Endothelial cell (in vitro differentiated cells): ENCODE measurements at regions not wholly inside any gene's neighbourhood (a gene's known extent, or its start where the extent isn't known, plus 50 kb on each side); places are given as distances from the start of the nearest gene placed in this dataset.
"Not testable (repeated sequence)": the region's sequence is repeated elsewhere in the genome, so short reads cannot be mapped to it uniquely, and the experiment has no call there.

Source experiments
- DNase-seq: peaks from one replicate; pipeline ENCODE4 v3.0.0; 2021; ENCODE audit warnings: low spot score
- H3K27ac Mint-ChIP-seq: one replicate; pipeline ENCODE4 v1.8.0; 2021; ENCODE audit warnings: mixed read lengths, inconsistent platforms; ENCODE audit not compliant: unreplicated experiment
- H3K27me3 Mint-ChIP-seq: one replicate; pipeline ENCODE4 v1.8.0; 2021; ENCODE audit warnings: mild to moderate bottlenecking, moderate library complexity, mixed read lengths, inconsistent platforms; ENCODE audit not compliant: unreplicated experiment
- H3K36me3 Mint-ChIP-seq: one replicate; pipeline ENCODE4 v1.8.0; 2021; ENCODE audit warnings: mild to moderate bottlenecking, low read depth, mixed read lengths, inconsistent platforms; ENCODE audit not compliant: unreplicated experiment
- H3K4me1 Mint-ChIP-seq: one replicate; pipeline ENCODE4 v1.8.0; 2021; ENCODE audit warnings: mild to moderate bottlenecking, mixed read lengths, inconsistent platforms; ENCODE audit not compliant: unreplicated experiment
- H3K4me3 Mint-ChIP-seq: one replicate; pipeline ENCODE4 v1.8.0; 2021; ENCODE audit warnings: mild to moderate bottlenecking, mixed read lengths, inconsistent platforms; ENCODE audit not compliant: unreplicated experiment
- H3K9me3 Mint-ChIP-seq: one replicate; pipeline ENCODE4 v1.8.0; 2021; ENCODE audit warnings: mixed read lengths, inconsistent platforms; ENCODE audit not compliant: unreplicated experiment
- TF ChIP-seq, protein P1 (sequence below): fragments of 200-600 bp; sonication (generic); IDR thresholded peaks from one replicate; pipeline ENCODE4 v1.5.0; 2021; ENCODE audit warnings: antibody characterized with exemption; ENCODE audit not compliant: unreplicated experiment

DNA sequence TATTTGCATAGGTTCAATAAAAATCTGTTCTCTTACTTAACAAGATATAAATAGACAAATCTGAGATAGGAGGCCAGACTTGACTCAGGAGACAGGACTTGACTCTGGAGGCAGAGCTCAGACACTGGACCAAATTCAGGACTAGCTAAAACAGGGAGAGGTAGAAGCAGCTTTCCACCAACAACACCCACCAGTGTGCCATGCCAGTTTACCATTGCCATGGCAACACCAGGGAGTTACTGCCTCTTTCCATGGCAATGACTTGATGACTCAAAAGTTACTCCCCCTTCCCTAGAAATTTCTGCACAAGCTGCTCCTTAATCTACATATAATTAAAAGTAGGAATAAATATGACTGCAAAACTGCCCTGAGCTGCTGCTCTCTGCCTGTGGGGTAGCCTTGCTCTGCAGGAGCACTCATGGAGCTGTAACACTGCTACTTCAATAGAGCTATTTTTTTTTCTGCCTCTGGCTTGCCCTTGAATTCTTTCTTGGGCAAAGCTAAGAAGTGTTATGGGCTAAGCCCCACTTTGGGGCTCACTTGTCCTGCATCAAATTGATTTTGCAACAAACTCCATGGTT lies 473.0 kb downstream of the PLK2 start:
- Mint-ChIP-seq H3K4me1 (peaks cover 5% of the 10 kb centered on the region), H3K27me3 (peaks cover 2% of the 10 kb centered on the region), H3K9me3 (no peaks in the 10 kb centered on the region), H3K4me3 (no peak overlapping the region), H3K36me3 (no peaks in the 10 kb centered on the region), H3K27ac (no peak overlapping the region)
- DNase-seq: no peak
- TF ChIP-seq, protein P1, sequence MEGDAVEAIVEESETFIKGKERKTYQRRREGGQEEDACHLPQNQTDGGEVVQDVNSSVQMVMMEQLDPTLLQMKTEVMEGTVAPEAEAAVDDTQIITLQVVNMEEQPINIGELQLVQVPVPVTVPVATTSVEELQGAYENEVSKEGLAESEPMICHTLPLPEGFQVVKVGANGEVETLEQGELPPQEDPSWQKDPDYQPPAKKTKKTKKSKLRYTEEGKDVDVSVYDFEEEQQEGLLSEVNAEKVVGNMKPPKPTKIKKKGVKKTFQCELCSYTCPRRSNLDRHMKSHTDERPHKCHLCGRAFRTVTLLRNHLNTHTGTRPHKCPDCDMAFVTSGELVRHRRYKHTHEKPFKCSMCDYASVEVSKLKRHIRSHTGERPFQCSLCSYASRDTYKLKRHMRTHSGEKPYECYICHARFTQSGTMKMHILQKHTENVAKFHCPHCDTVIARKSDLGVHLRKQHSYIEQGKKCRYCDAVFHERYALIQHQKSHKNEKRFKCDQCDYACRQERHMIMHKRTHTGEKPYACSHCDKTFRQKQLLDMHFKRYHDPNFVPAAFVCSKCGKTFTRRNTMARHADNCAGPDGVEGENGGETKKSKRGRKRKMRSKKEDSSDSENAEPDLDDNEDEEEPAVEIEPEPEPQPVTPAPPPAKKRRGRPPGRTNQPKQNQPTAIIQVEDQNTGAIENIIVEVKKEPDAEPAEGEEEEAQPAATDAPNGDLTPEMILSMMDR: no peak

DNA sequence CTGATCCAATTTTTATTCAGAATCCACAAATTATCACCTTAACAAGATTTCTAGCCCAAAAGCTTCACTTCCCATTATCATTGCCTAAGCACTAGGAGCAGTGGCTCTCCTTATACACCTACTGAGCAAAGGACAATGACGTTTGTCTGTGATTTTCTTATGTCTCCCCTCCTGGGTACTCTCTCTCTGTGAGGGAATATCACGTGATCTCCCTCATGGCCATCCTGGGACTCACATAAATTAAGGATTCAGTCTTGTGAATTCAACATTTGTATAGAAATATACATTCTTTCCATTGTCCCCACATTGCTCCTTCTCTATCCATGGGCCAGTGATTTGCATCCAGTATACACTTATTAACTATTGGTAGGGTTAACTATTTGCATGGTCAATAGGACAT lies 476.5 kb downstream of the PLK2 start:
- no peaks in the 10 kb centered on the region for H3K9me3 Mint-ChIP-seq
- no peaks in the 10 kb centered on the region for H3K4me1 Mint-ChIP-seq
- no peak overlapping the region for H3K27ac Mint-ChIP-seq
- no peak for DNase-seq
- no peaks in the 10 kb centered on the region for H3K27me3 Mint-ChIP-seq
- H3K36me3 Mint-ChIP-seq: no peaks in the 10 kb centered on the region
- H3K4me3 Mint-ChIP-seq: no peak overlapping the region
- TF ChIP-seq, protein P1: no peak

DNA sequence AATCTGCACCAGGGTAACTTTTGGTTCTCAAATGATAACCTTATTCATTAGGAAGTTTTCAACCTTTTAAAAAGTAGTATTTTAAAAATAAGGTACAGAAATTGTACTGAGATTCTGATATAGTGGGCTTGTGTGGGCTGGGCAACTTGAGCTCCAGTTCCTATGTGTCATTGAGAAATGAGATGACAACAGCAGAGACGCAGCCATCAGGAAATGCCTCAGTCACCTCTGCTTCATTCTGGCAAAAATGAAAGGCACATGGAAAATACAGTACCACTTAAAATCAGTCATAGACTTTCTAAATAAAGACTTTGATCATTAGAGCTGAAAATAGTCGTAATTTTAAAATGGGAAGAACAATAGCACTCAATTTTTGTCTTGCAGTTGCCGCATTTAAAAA lies 480.2 kb downstream of the PLK2 start:
- H3K27me3 Mint-ChIP-seq: no peaks in the 10 kb centered on the region
- H3K36me3 Mint-ChIP-seq: no peaks in the 10 kb centered on the region
- DNase-seq: no peak
- no peak overlapping the region for H3K4me3 Mint-ChIP-seq
- no peaks in the 10 kb centered on the region for H3K9me3 Mint-ChIP-seq
- no peak overlapping the region for H3K27ac Mint-ChIP-seq
- peaks cover 8% of the 10 kb centered on the region for H3K4me1 Mint-ChIP-seq
- TF ChIP-seq, protein P1: no peak

DNA sequence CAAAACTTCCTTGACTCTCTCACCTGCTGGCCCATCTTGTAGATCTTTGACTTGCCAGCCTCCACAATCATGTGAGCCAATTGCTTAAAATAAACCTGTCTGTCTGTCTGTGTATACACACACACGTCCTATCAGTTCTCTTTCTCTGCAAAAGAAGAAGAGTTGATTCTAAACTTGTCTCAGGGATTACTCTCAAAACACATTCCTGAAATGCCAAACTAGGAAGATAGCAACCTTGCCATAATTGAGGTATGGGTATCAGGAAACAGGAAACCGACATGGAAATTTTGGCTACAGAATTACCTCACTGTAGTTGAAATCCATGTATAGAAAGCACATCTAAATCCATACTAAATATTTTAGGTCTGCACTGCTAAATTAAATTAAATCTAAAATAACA lies 483.4 kb downstream of the PLK2 start:
- TF ChIP-seq, protein P1: no peak
- no peaks in the 10 kb centered on the region for H3K9me3 Mint-ChIP-seq
- H3K27ac Mint-ChIP-seq: no peak overlapping the region
- no peaks in the 10 kb centered on the region for H3K27me3 Mint-ChIP-seq
- peaks cover 8% of the 10 kb centered on the region for H3K4me1 Mint-ChIP-seq
- H3K36me3 Mint-ChIP-seq: no peaks in the 10 kb centered on the region
- no peak for DNase-seq
- no peak overlapping the region for H3K4me3 Mint-ChIP-seq

DNA sequence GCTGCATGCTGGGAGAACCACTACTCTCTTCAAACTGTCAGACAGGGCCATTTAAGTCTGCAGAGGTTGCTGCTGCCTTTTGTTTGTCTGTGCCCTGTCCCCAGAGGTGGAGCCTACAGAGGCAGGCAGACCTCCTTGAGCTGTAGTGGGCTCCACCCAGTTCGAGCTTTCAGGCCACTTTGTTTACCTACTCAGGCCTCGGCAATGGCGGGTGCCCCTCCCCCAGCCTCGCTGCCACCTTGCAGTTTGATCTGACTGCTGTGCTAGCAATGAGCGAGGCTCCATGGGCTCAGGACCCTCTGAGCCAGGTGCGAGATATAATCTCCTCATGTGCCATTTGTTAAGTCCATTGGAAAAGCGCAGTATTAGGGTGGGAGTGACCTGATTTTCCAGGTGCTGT lies 487.8 kb downstream of the PLK2 start:
- H3K27ac Mint-ChIP-seq, H3K27me3 Mint-ChIP-seq, H3K4me1 Mint-ChIP-seq, H3K4me3 Mint-ChIP-seq, H3K36me3 Mint-ChIP-seq, DNase-seq, H3K9me3 Mint-ChIP-seq: not testable (repeated sequence)
